Glomerular visceral epithelial cell (primary cell): ENCODE measurements at regions not wholly inside any gene's neighbourhood (a gene's known extent, or its start where the extent isn't known, plus 50 kb on each side); places are given as distances from the start of the nearest gene placed in this dataset.

Experiments used
- DNase-seq: peaks from one replicate; pipeline ENCODE4 v3.0.0-alpha.2; 2016; ENCODE audit errors: extremely low spot score

DNA sequence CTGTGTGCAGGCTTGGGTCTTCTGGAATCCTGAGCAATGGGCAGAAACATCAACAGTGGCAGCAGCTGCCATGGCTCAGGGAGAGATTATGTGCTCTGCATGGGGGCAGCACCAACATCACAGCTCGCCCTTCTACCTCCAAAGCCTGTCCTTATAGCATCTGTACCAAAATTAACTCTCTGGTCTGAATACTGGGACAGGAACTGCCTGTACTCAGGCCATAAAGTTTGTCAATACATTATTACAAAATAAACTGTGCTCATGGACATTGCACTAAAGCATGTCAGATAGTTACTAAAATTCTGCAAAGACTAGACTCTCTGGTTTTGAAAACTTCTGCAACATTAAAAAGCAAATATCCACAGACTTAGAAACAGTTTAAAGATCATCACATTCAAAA, 91.6 kb downstream of the ZC3H11B start:
- DNase-seq: no peak

GRCh38 chr1:219520241-219520640, 92.7 kb downstream of the ZC3H11B start:
- DNase-seq: no peak

GRCh38 chr1:219518907-219519248, 94.0 kb downstream of the ZC3H11B start:
- DNase-seq: no peak

DNA sequence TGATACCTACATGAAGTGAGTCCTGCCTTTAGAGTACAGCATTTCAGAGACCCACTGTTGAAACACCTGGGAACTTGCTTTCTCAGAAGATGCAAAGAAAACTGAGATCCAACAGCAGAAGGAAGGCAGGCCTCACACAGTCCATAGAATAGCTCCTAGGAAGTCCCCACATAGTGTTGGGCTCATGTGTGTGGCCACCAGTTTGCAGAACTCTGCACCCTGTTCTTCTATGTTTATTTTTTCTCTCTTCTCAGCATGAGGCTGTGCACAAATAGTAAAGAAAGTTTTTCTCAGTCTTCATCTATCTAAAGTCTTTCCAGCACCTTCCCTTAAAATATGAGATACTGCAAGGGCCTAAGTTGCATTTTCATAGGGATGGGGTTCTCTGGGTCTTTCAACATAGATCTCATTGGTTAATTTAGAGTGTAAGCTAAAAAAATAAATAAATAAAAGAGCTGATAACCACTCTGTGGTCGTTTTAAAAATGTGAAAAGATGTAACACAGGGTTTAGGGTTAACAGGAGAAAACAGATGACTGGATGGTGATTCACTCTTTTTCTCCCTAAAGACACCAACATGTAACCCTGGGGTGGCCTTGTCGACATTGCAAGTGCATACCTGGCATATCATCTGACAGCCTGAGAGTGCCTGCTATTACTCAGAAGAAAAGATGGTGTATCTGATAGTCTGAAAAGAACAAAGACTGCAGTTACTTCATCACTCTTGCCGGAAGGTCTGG, 94.6 kb downstream of the ZC3H11B start:
- DNase-seq: peak; percentile 21

- DNase-seq: no peak
These were observed 95.9 kb downstream of the ZC3H11B start for GRCh38 chr1:219517031-219517430.

DNA sequence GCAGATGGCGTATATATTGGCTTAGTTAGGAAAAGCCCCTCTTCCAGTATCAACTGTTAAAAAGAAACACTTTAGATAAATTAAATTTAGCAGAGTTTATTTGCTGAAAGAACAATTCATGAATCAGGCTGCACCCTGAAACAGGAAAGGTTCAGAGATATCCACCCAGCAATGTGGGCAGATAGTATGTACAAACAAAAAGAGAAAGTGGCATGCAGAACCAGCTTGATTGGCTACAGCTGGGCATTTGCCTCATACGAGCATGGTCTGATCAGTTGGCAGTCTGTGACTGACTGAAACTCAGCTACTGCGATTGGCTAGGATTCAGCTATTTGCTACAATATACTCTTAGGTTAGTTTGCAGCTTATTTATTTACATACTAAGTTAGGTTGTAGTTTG, 98.2 kb downstream of the ZC3H11B start:
- DNase-seq: no peak

GRCh38 chr1:219507437-219507836, 105.5 kb downstream of the ZC3H11B start:
- no peak for DNase-seq

- DNase-seq: no peak
These were observed 106.0 kb downstream of the ZC3H11B start for GRCh38 chr1:219506936-219507335.

- DNase-seq: no peak
These were observed 106.4 kb downstream of the ZC3H11B start for GRCh38 chr1:219506473-219506899.

DNA sequence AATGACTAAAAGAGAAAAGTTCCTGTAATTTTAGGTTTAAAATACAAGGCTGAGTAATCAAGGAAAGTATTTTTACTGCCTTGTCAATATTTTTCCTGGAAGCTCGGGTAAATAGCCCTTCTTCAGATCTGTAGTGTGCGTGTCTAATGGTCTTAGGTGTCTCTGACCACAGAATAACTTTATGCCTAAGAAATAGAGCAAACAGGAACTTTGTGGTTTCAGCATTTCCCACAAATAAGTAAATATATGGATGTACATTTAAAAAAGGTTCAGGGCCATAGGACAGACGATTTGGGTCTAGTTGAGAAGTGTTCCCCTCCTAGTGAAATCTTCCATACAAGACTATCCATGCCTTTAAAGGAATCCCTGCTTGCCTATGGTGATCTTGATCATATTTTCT, 107.0 kb downstream of the ZC3H11B start:
- no peak for DNase-seq

DNA sequence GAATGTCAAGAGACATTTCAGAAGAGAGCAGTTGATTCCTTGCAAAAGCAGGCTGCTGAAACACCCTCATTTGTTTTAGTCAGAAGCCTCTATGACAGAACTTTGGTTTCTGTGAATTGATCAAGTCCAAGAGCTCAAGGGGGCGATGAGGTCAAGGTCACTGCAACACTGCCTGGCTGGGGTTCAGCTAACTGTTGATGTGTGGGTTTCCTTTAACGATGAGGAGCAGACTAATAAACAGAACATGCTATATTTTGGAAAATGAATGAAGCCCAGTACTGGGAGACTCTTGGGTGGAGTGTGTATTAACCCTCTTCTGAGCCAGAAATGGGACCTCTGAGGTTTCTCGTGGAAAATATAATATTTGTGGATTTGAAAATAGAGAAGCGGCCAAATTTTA, 109.3 kb downstream of the ZC3H11B start:
- DNase-seq: no peak

- no peak for DNase-seq
These were observed 112.5 kb downstream of the ZC3H11B start for GRCh38 chr1:219500327-219500897.

- no peak for DNase-seq
These were observed 114.2 kb downstream of the ZC3H11B start for GRCh38 chr1:219498666-219499065.

GRCh38 chr1:219495737-219496408, 117.0 kb downstream of the ZC3H11B start:
- no peak for DNase-seq

DNA sequence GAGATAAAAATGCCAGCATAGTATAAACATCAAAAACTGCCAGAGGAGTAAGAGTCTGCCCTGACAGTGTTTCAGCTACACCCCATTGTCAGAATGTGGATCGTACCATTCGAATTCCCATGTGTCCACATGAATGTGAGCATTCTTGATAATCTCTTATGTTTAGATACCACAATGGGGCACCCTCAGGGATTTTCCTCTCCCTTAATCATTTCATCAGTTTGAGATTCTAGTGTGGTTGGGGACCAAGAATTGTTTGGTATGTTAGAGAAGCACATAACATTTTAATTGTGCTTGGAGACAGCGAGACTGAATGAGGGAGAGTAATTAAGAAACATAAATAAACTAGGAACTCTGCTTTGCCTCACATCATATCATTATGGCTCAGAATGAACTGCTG, 120.2 kb downstream of the ZC3H11B start:
- no peak for DNase-seq

DNA sequence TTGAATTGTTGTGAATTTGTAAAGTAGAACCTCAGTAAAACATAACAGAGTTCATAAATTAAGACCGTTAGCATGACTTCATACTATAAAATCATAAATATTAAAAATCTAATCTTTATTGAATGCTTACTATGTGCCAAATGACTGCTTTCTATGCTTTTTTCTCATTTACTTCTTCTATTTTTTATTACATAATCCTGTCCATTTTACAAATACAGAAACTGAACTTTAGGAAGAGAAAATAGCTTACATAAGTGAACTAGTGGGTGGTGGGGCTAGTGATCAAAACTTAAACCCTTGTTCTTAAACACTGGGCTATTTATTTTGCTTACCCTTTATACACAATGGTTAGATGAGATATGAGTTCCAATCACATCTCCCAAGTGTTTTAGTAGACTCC, 122.3 kb downstream of the ZC3H11B start:
- DNase-seq: no peak

GRCh38 chr1:219489636-219490035, 123.3 kb downstream of the ZC3H11B start:
- DNase-seq: no peak

DNA sequence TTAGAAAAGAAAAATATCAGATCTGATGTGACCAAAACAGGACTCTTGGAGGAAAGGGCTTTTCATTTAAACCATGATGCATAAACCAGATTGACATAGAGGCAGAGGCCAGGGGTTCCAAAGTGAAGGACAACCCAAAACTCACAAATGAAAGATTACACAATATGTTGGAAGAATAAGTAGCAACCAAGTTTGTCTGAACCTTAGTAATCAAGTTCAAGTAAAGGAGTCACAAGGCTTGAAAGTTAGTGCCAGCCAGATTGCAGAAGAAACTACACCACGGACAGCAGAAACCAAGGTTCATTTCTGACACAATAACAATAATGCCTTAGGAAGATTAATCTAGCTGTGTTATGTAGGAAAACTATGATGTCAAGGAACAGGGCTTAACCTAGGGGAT, 124.6 kb downstream of the ZC3H11B start:
- no peak for DNase-seq

DNA sequence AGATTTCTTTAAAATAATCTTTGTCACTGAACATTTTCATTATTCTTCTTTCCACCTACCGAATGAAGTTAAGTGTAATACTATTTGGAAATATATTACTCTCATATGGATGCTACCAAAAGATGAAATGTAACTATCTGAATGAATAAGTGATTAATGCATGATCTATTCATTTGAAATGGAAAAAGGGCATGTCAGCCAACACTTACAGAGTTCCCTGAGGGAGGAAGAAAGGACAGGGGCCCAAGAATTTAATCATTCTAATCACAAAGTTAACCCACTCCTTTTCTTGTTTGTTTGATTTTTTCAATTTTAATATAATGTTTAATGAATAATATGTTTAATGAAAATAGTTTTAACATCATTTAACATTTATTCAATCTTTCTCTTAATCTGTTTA, 129.4 kb downstream of the ZC3H11B start:
- DNase-seq: no peak

DNA sequence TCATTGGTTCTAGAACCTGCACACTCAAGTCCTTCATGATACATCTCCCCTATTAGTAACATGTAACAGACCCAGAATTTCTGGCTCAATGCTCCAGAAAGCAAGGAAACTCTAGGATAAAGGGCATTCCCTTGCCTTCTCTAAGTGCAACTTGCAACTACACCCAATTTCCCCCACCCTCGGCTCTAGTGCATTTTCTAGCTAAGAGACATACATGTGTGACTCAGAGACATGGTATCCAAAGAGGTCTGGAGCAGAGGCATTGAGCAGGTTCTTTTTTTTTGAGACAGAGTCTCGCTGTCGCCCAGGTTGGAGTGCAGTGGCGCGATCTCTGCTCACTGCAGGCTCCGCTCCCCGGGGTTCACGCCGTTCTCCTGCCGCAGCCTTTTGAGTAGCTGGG, 132.9 kb downstream of the ZC3H11B start:
- no peak for DNase-seq

DNA sequence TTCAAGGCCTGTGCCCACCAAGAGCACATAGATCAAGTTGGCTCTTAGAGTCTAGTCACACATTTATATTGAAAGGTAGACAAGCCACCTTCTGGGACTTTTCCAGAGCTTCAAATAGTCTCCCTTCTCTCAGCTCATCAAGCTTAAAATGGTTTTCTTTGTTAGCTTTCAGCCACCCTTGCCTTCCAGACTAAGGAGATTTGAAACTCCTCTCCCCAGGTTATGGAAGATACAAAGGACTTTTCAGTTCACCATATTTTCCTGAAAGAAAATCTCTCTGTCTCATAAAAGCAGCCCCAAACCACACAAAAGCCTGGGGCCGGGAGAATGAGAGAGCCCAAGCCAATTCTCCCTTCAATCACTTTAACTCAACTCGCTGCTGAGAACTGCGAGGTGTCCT, 134.1 kb downstream of the ZC3H11B start:
- no peak for DNase-seq

DNA sequence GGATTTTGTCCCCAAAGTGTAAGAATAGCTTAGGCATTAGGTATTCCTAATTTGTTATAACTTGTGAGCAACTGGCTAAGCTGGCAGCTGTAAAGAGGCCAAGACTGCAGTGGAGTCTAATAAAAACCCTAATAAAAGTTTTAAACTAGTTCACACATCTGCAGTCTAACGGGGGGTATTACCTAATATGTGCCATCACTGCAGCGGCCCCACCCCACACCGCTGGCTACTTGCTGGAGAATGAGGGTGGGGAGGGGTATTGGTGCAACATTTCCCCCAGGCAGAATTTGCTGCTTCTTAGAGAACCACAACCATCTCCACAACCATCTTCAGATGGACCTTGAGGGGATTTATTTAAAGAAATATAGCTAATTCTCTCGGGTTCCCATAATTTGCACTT, 135.0 kb downstream of the ZC3H11B start:
- DNase-seq: no peak

DNA sequence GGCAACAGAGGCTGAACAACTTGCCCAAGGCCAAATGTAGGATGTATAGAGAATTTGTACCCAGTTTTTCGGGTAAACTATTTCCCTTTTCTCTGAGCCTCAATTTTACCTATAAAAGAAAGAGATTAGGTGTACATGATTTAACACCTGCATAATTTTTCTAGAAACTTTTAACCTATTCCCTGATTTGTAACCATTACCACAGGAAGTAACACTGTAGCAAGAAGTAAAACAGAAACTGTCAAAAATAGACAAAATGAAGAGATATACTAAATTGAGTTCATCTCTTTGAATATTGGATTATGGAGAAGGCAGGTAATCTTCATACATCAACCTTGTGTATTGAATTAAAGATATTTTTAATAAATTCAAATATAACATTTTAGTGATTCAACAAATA, 136.2 kb downstream of the ZC3H11B start:
- DNase-seq: no peak
